Nephron (organoid): ENCODE measurements at regions not wholly inside any gene's neighbourhood (a gene's known extent, or its start where the extent isn't known, plus 50 kb on each side); places are given as distances from the start of the nearest gene placed in this dataset.

Experiments
- H3K27ac Mint-ChIP-seq, 3 experiments: 2 replicates each; pipeline ENCODE4 v1.8.0; 2020; ENCODE audit warnings: mixed read lengths in 3 of 3, mild to moderate bottlenecking in 2 of 3, moderate library complexity in 1 of 3
- H3K27me3 Mint-ChIP-seq: 2 replicates; pipeline ENCODE4 v1.8.0; 2021; ENCODE audit warnings: low read depth, mild to moderate bottlenecking, moderate library complexity, mixed read lengths
- H3K36me3 Mint-ChIP-seq: 2 replicates; pipeline ENCODE4 v1.8.0; 2020; ENCODE audit warnings: low read depth, mixed read lengths
- H3K4me1 Mint-ChIP-seq: 2 replicates; pipeline ENCODE4 v1.8.0; 2020; ENCODE audit warnings: mixed read lengths
- H3K4me3 Mint-ChIP-seq, 3 experiments: 2 replicates each; pipeline ENCODE4 v1.8.0; 2020; ENCODE audit warnings: mild to moderate bottlenecking in 3 of 3, mixed read lengths in 3 of 3, moderate library complexity in 2 of 3
- H3K9me3 Mint-ChIP-seq: 2 replicates; pipeline ENCODE4 v1.8.0; 2020; ENCODE audit warnings: mixed read lengths
- TF ChIP-seq, protein P1 (sequence below), 3 experiments: fragments of 200-600 bp; sonication (generic); IDR thresholded peaks; one replicate each; pipeline ENCODE4 v1.5.0; 2021; ENCODE audit warnings: antibody characterized with exemption in 3 of 3; ENCODE audit not compliant: unreplicated experiment in 3 of 3

DNA sequence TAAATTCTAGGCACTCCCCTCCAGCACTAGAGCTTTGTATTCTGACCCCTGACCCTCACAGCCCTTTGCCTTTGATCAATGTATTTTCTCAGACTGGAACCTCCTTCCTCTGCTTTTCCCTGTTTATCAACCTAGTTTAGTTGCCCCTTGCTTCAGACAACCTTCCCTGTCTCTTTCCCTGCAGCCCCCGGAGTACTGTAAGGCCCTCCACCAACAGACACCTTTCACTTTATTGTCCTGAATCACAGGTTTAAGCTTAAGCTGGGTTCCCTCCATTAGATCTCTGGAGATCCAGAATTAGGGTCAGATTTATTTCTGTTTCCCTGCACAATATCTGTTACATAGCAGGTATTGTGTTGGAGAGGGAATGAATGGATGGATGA is 140.2 kb downstream of the DDX1 start:
- peaks cover 24% of the 10 kb centered on the region for H3K27me3 Mint-ChIP-seq
- H3K36me3 Mint-ChIP-seq = no peaks in the 10 kb centered on the region
- TF ChIP-seq, protein P1, sequence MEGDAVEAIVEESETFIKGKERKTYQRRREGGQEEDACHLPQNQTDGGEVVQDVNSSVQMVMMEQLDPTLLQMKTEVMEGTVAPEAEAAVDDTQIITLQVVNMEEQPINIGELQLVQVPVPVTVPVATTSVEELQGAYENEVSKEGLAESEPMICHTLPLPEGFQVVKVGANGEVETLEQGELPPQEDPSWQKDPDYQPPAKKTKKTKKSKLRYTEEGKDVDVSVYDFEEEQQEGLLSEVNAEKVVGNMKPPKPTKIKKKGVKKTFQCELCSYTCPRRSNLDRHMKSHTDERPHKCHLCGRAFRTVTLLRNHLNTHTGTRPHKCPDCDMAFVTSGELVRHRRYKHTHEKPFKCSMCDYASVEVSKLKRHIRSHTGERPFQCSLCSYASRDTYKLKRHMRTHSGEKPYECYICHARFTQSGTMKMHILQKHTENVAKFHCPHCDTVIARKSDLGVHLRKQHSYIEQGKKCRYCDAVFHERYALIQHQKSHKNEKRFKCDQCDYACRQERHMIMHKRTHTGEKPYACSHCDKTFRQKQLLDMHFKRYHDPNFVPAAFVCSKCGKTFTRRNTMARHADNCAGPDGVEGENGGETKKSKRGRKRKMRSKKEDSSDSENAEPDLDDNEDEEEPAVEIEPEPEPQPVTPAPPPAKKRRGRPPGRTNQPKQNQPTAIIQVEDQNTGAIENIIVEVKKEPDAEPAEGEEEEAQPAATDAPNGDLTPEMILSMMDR (IDR thresholded peaks at IDR 0.05; ENCODE audit: unreplicated experiment in 3 of 3) = no peak
- H3K4me3 Mint-ChIP-seq = peak overlapping the region in 1 of 3 experiments; percentile 10
- no peaks in the 10 kb centered on the region for H3K9me3 Mint-ChIP-seq
- H3K27ac Mint-ChIP-seq = peak overlapping the region in 2 of 3 experiments; percentile 61 to 86
- H3K4me1 Mint-ChIP-seq = peaks cover 77% of the 10 kb centered on the region

DNA sequence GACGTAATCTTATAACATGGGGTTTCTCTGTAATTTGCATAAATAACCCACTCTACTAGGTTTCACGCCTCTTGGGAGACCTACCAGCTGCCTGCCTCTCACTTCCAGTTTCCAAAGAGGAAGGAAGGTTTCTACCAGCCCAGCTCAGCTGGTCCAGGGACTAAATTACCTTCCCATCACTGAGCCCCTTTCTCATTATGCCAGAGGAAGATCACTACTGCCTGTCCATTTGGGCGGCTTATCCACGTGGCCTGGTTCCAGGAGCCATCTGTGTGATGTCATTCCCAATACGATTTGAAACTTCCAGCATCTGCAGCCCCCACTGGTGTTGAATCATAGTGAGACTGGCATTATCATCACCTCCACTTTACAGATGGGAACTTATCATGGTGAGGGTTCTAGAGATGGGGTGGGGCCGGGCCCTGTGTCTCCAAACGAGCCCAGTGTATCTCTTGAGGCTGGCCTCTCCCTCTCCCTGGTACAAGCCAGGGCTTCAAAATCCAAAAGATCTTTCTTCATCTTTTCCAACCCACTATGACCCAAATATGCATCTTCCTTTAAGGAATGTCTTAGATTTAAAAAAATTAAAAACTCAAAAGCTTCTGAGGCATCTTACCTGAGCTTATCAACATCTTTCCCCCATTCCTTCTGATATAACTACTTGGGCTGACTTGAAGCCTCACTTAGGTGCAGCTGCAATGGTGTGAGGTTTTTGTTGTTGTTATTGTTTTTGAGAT is 140.8 kb downstream of the DDX1 start:
- H3K36me3 Mint-ChIP-seq = no peaks in the 10 kb centered on the region
- H3K9me3 Mint-ChIP-seq = no peaks in the 10 kb centered on the region
- H3K4me1 Mint-ChIP-seq = peaks cover 77% of the 10 kb centered on the region
- peaks cover 18% of the 10 kb centered on the region for H3K27me3 Mint-ChIP-seq
- H3K4me3 Mint-ChIP-seq = peak overlapping the region in 1 of 3 experiments; percentile 21
- TF ChIP-seq, protein P1 (IDR thresholded peaks at IDR 0.05; ENCODE audit: unreplicated experiment in 3 of 3) = no peak
- H3K27ac Mint-ChIP-seq = peak overlapping the region in 2 of 3 experiments; percentile 61 to 86

DNA sequence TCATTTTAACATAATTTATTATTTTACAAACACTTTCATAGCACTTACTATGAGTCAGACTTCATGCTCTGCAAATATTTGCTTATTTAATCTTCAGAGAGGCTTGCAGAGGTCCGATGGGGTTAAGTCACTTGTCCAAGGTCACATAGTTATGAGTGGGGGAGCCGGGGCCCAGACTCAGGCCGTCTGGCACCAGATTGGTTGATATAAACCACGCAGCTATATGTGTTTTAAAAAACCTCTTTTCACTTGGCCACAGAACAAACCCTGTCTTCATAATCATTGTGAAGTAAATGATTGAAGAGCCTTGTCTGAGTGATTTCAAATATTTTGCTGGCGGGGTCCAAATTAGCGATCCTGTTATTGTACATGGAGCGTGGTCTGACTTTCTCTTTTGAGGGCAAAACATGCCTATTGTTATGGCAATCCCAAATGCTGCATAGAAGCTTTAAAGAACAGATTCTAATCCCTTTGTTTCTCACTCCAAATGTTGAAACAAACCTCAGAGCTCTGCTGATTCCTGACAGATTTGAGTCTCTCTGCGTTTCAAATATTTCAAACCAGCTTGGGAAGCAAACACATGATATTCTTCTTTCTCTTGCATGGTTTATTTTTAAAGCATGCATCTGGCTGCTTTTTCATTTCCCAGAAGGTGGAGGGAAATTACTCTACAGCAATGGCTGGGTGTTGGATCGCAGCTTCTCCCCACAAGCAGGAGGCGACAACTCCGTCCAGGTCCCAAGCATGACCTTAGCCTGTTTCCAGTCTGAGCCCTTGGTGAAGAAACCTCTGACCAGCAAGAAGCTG is 142.4 kb downstream of the DDX1 start:
- Mint-ChIP-seq H3K4me1 (peaks cover 71% of the 10 kb centered on the region), H3K9me3 (no peaks in the 10 kb centered on the region), H3K27ac (peak overlapping the region; percentile 86 to 90 (median 89))

DNA sequence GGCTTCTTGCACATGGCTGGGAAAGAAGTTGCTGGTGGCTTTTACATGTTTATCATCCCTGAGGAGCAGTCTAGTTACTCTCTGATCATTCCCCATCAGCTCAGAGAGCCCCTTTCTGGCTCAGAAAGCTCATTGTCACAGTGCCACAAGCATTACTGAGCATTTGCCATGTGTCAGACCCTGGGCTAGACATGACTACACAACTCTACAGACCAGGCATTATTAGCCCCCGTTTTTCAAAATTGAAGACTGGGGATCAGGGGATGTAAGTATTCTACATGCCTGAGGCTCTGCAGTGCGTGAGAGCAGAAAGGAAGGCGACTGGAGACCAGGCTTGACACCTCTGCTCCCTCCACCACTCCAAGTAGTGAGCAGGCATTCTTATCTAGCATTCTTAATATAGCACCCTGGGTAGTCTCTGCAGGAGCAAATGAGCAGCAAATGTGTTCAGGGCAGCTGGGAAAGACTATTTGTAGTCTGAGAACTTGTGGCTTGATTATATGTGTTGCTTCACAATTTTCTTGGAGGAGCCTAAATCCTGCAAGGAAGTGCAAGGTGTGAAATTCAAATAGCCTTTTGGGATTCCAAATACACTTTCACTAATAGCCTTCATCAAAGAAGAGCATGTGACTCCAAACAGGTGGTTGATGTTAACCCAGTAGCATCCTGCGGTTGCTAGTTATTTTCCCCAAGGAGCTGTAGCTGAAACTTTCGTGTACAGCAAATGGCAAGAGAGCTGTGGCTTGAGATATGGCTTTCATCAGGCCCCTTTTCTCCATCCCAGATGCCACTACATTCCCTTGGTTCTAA is 143.2 kb downstream of the DDX1 start:
- H3K27me3 Mint-ChIP-seq = peaks cover 17% of the 10 kb centered on the region
- H3K9me3 Mint-ChIP-seq = no peaks in the 10 kb centered on the region
- H3K4me1 Mint-ChIP-seq = peaks cover 62% of the 10 kb centered on the region
- H3K4me3 Mint-ChIP-seq = peak overlapping the region in 1 of 3 experiments; percentile 34
- H3K36me3 Mint-ChIP-seq = no peaks in the 10 kb centered on the region
- TF ChIP-seq, protein P1 (IDR thresholded peaks at IDR 0.05; ENCODE audit: unreplicated experiment in 3 of 3) = no peak
- H3K27ac Mint-ChIP-seq = peak overlapping the region; percentile 86 to 90 (median 89)

More for the DNA sequence above, 142.4 kb downstream of the DDX1 start:
- Mint-ChIP-seq H3K36me3 (no peaks in the 10 kb centered on the region), H3K4me3 (peak overlapping the region in 2 of 3 experiments; percentile 34 to 46), H3K27me3 (peaks cover 17% of the 10 kb centered on the region)
- TF ChIP-seq, protein P1 (IDR thresholded peaks at IDR 0.05; ENCODE audit: unreplicated experiment in 3 of 3) = no peak

DNA sequence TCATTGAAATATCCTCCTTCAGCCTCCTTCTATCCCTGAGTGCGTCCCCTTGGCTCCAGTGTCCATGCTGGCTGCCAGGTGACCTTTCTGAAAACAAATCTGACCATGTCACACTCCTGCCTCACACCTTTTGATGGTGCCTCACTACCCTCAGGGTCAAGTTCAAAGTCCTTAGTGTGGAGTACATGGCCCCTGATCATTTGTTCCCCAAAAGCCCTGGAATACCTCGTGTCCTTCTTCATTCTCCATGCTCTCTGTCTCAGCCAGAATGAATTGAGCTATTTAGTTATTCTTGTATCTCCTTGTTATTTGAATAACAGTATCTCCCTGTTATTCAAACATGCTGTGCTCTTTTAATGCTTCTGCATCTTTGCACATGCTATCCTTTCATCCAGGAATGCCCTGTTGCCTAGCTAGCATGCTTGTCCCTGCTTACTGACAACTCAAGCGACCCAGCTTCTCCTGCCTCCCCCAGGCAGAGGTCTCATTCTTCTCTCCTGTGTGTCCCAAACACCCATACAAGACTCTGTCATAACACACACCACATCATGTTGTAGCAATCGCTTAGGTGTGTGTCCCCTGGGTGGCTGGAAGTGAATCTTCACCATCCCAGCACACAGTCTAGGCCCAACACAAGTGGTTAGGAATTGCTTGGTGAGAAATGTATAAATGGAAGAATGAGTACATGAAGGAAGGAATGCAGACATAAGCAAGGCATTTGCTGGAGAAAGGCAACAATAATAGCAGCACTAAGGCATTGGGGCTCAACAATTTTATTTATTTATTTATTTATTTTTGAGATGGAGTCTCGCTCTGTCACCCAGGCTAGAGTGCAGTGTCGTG is 144.0 kb downstream of the DDX1 start:
- TF ChIP-seq, protein P1 (IDR thresholded peaks at IDR 0.05; ENCODE audit: unreplicated experiment in 3 of 3) = no peak
- peaks cover 3% of the 10 kb centered on the region for H3K9me3 Mint-ChIP-seq
- H3K27me3 Mint-ChIP-seq = peaks cover 17% of the 10 kb centered on the region
- peaks cover 54% of the 10 kb centered on the region for H3K4me1 Mint-ChIP-seq
- H3K27ac Mint-ChIP-seq = peak overlapping the region; percentile 26 to 86 (median 38)
- peak overlapping the region in 1 of 3 experiments; percentile 26 for H3K4me3 Mint-ChIP-seq
- H3K36me3 Mint-ChIP-seq = no peaks in the 10 kb centered on the region
